ENCODE measurements at regions not wholly inside any gene's neighbourhood (a gene's known extent, or its start where the extent isn't known, plus 50 kb on each side); places are given as distances from the start of the nearest gene placed in this dataset.

DNA sequence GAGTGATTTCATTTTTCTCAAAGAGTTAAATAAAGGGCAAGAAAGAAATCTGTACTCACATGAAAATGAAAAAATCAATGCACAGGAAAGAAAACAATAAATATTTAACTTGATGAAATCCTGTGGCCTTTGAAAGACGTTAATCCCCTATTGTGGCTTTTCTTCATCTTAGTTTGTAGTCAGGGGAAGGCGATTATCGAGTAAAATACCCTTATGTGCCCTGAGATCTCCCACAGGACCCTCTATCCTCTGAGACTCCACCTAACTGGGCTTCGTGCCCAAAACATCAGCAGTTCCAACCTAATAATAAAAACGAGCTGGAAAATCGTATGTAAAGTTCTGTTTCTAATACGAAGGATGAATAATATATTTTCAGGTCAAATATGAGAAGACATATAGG, 208.2 kb upstream of the ZC3H12C start:
- WGBS (ENCODE audit: extremely low coverage, insufficient coverage, low lambda C conversion rate) = no CpG with 5 or more reads among the region's 7 CpGs
- H3K9ac ChIP-seq (ENCODE audit: low read length) = no peak overlapping the region
- H3K4ac ChIP-seq (ENCODE audit: low read depth, low read length) = no peak overlapping the region
- no peaks in the 10 kb centered on the region for H3K79me2 ChIP-seq (ENCODE audit: control insufficient read depth, insufficient read depth, low read length)
- H3K4me1 ChIP-seq (ENCODE audit: control insufficient read depth, low read depth, low read length) = no peaks in the 10 kb centered on the region
- H3K27me3 ChIP-seq (ENCODE audit: insufficient read depth, low read length, poor library complexity) = no peaks in the 10 kb centered on the region
- H3K4me2 ChIP-seq (ENCODE audit: low read length) = no peak overlapping the region
- no peak overlapping the region for H3K4me3 ChIP-seq (ENCODE audit: low read length)
- no peak overlapping the region for H2AK5ac ChIP-seq (ENCODE audit: low read length)
- H2BK15ac ChIP-seq (replicated peaks; ENCODE audit: low read depth) = no peak overlapping the region
- no peak overlapping the region for H4K5ac ChIP-seq (ENCODE audit: low read length)
- H3K56ac ChIP-seq (ENCODE audit: low read length) = no peak overlapping the region
- H2BK120ac ChIP-seq (ENCODE audit: low read depth, low read length) = no peak overlapping the region
- no peak overlapping the region for H3K23ac ChIP-seq (ENCODE audit: low read length)
- DNase-seq = no peak
- no peak overlapping the region for H2BK5ac ChIP-seq (ENCODE audit: low read length)
- no peak overlapping the region for H3K18ac ChIP-seq (ENCODE audit: low read length)
- H3K79me1 ChIP-seq (ENCODE audit: low read length) = no peaks in the 10 kb centered on the region
- H3K36me3 ChIP-seq (ENCODE audit: control insufficient read depth, insufficient read depth, low read length) = no peaks in the 10 kb centered on the region
- H4K8ac ChIP-seq (ENCODE audit: low read depth, low read length) = no peak overlapping the region
- H3K27ac ChIP-seq (ENCODE audit: low read depth, low read length) = no peak overlapping the region

- no peaks in the 10 kb centered on the region for H3K36me3 ChIP-seq (ENCODE audit: control insufficient read depth, insufficient read depth, low read length)
- no peak overlapping the region for H3K23ac ChIP-seq (ENCODE audit: low read length)
- no peaks in the 10 kb centered on the region for H3K79me2 ChIP-seq (ENCODE audit: control insufficient read depth, insufficient read depth, low read length)
- no peaks in the 10 kb centered on the region for H3K79me1 ChIP-seq (ENCODE audit: low read length)
- no peaks in the 10 kb centered on the region for H3K27me3 ChIP-seq (ENCODE audit: insufficient read depth, low read length, poor library complexity)
- WGBS (ENCODE audit: extremely low coverage, insufficient coverage, low lambda C conversion rate) = no CpG with 5 or more reads among the region's 4 CpGs
- H2AK5ac ChIP-seq (ENCODE audit: low read length) = no peak overlapping the region
- no peak overlapping the region for H2BK15ac ChIP-seq (replicated peaks; ENCODE audit: low read depth)
- H3K4me1 ChIP-seq (ENCODE audit: control insufficient read depth, low read depth, low read length) = no peaks in the 10 kb centered on the region
- H3K9ac ChIP-seq (ENCODE audit: low read length) = no peak overlapping the region
- H3K18ac ChIP-seq (ENCODE audit: low read length) = no peak overlapping the region
- no peak overlapping the region for H3K4me2 ChIP-seq (ENCODE audit: low read length)
- DNase-seq = peak; percentile 69
- no peak overlapping the region for H4K5ac ChIP-seq (ENCODE audit: low read length)
- H3K56ac ChIP-seq (ENCODE audit: low read length) = no peak overlapping the region
- H2BK120ac ChIP-seq (ENCODE audit: low read depth, low read length) = no peak overlapping the region
- no peak overlapping the region for H3K4me3 ChIP-seq (ENCODE audit: low read length)
- H3K4ac ChIP-seq (ENCODE audit: low read depth, low read length) = no peak overlapping the region
- H4K8ac ChIP-seq (ENCODE audit: low read depth, low read length) = no peak overlapping the region
- peak overlapping the region; percentile 44 for H3K27ac ChIP-seq (ENCODE audit: low read depth, low read length)
- no peak overlapping the region for H2BK5ac ChIP-seq (ENCODE audit: low read length)
These were observed 200.8 kb upstream of the ZC3H12C start for GRCh38 chr11:109892321-109892794.

DNA sequence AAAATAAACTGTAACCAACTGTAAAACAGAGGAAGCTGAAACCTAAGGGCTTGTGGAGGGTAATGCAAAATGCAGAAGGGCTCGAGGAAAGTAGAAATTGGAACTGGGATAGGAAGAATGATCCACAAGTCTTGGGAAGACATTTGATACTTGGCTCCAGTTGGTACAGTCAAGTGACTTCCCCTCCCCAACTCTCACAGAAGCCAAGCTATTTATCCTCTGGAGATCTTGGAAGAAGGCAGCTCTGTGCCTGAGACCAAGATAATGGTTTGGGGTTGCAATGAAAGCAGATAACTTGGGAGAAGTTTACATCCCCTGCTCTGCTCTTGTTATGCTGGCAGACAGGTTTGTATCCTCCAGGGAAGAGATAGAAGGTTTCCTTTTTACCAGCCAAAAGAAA, 198.9 kb upstream of the ZC3H12C start:
- no peak overlapping the region for H2AK5ac ChIP-seq (ENCODE audit: low read length)
- H2BK120ac ChIP-seq (ENCODE audit: low read depth, low read length) = no peak overlapping the region
- peak; percentile 25 for DNase-seq

DNA sequence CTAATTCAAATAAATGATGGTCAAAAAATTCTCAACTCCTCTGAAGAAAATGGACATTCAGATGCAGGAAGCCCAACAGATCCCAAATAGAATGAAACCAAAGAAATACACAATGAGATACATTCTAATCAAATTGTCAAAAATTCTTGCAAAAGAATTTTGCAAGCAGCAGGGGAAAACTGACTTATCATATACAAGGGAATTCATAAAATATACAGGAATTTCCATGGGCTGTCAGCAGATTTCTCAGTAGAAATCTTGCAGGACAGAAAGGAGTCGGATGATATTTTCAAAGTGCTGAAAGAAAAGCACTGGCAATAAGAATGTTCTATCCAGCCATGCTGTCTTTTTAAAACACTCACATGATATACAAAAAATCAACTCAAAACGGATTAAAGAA, 194.6 kb upstream of the ZC3H12C start:
- Histone ChIP-seq H3K79me1 (ENCODE audit: low read length) (no peaks in the 10 kb centered on the region), H2BK5ac (ENCODE audit: low read length) (no peak overlapping the region), H3K27ac (ENCODE audit: low read depth, low read length) (no peak overlapping the region), H2AK5ac (ENCODE audit: low read length) (no peak overlapping the region), H3K36me3 (ENCODE audit: control insufficient read depth, insufficient read depth, low read length) (no peaks in the 10 kb centered on the region), H3K27me3 (ENCODE audit: insufficient read depth, low read length, poor library complexity) (no peaks in the 10 kb centered on the region), H3K23ac (ENCODE audit: low read length) (no peak overlapping the region), H3K18ac (ENCODE audit: low read length) (no peak overlapping the region), H3K4me3 (ENCODE audit: low read length) (no peak overlapping the region), H4K8ac (ENCODE audit: low read depth, low read length) (no peak overlapping the region), H3K79me2 (ENCODE audit: control insufficient read depth, insufficient read depth, low read length) (no peaks in the 10 kb centered on the region), H3K9ac (ENCODE audit: low read length) (no peak overlapping the region), H2BK15ac (replicated peaks; ENCODE audit: low read depth) (no peak overlapping the region), H3K4me1 (ENCODE audit: control insufficient read depth, low read depth, low read length) (no peaks in the 10 kb centered on the region), H3K4me2 (ENCODE audit: low read length) (no peak overlapping the region), H3K4ac (ENCODE audit: low read depth, low read length) (no peak overlapping the region), H4K5ac (ENCODE audit: low read length) (no peak overlapping the region), H3K56ac (ENCODE audit: low read length) (no peak overlapping the region), H2BK120ac (ENCODE audit: low read depth, low read length) (no peak overlapping the region)
- DNase-seq = no peak
- no CpG with 5 or more reads among the region's 2 CpGs for WGBS (ENCODE audit: extremely low coverage, insufficient coverage, low lambda C conversion rate)

More for the DNA sequence above, 198.9 kb upstream of the ZC3H12C start:
- Histone ChIP-seq H3K79me2 (ENCODE audit: control insufficient read depth, insufficient read depth, low read length) (no peaks in the 10 kb centered on the region), H3K4ac (ENCODE audit: low read depth, low read length) (no peak overlapping the region), H3K27ac (ENCODE audit: low read depth, low read length) (no peak overlapping the region), H3K79me1 (ENCODE audit: low read length) (no peaks in the 10 kb centered on the region), H3K9ac (ENCODE audit: low read length) (no peak overlapping the region), H4K8ac (ENCODE audit: low read depth, low read length) (no peak overlapping the region), H4K5ac (ENCODE audit: low read length) (no peak overlapping the region), H3K36me3 (ENCODE audit: control insufficient read depth, insufficient read depth, low read length) (no peaks in the 10 kb centered on the region), H3K56ac (ENCODE audit: low read length) (no peak overlapping the region), H3K4me3 (ENCODE audit: low read length) (no peak overlapping the region), H3K23ac (ENCODE audit: low read length) (no peak overlapping the region), H3K27me3 (ENCODE audit: insufficient read depth, low read length, poor library complexity) (no peaks in the 10 kb centered on the region), H3K4me2 (ENCODE audit: low read length) (no peak overlapping the region), H2BK15ac (replicated peaks; ENCODE audit: low read depth) (no peak overlapping the region), H3K4me1 (ENCODE audit: control insufficient read depth, low read depth, low read length) (no peaks in the 10 kb centered on the region), H2BK5ac (ENCODE audit: low read length) (no peak overlapping the region), H3K18ac (ENCODE audit: low read length) (no peak overlapping the region)
- WGBS (ENCODE audit: extremely low coverage, insufficient coverage, low lambda C conversion rate) = no CpG with 5 or more reads among the region's 1 CpG

- H3K4ac ChIP-seq (ENCODE audit: low read depth, low read length) = no peak overlapping the region
- H3K4me3 ChIP-seq (ENCODE audit: low read length) = no peak overlapping the region
- no peaks in the 10 kb centered on the region for H3K36me3 ChIP-seq (ENCODE audit: control insufficient read depth, insufficient read depth, low read length)
- H3K56ac ChIP-seq (ENCODE audit: low read length) = no peak overlapping the region
- no peaks in the 10 kb centered on the region for H3K79me1 ChIP-seq (ENCODE audit: low read length)
- no peaks in the 10 kb centered on the region for H3K27me3 ChIP-seq (ENCODE audit: insufficient read depth, low read length, poor library complexity)
- H3K27ac ChIP-seq (ENCODE audit: low read depth, low read length) = no peak overlapping the region
- H3K79me2 ChIP-seq (ENCODE audit: control insufficient read depth, insufficient read depth, low read length) = no peaks in the 10 kb centered on the region
- H3K4me2 ChIP-seq (ENCODE audit: low read length) = no peak overlapping the region
- no peak overlapping the region for H2BK15ac ChIP-seq (replicated peaks; ENCODE audit: low read depth)
- no peak overlapping the region for H3K18ac ChIP-seq (ENCODE audit: low read length)
- H4K8ac ChIP-seq (ENCODE audit: low read depth, low read length) = no peak overlapping the region
- H4K5ac ChIP-seq (ENCODE audit: low read length) = no peak overlapping the region
- H2BK5ac ChIP-seq (ENCODE audit: low read length) = no peak overlapping the region
- DNase-seq = no peak
- no peak overlapping the region for H3K23ac ChIP-seq (ENCODE audit: low read length)
- H3K4me1 ChIP-seq (ENCODE audit: control insufficient read depth, low read depth, low read length) = no peaks in the 10 kb centered on the region
- no peak overlapping the region for H3K9ac ChIP-seq (ENCODE audit: low read length)
- no CpG with 5 or more reads among the region's 5 CpGs for WGBS (ENCODE audit: extremely low coverage, insufficient coverage, low lambda C conversion rate)
- no peak overlapping the region for H2BK120ac ChIP-seq (ENCODE audit: low read depth, low read length)
- H2AK5ac ChIP-seq (ENCODE audit: low read length) = no peak overlapping the region
These were observed 190.3 kb upstream of the ZC3H12C start for GRCh38 chr11:109902764-109903433.

DNA sequence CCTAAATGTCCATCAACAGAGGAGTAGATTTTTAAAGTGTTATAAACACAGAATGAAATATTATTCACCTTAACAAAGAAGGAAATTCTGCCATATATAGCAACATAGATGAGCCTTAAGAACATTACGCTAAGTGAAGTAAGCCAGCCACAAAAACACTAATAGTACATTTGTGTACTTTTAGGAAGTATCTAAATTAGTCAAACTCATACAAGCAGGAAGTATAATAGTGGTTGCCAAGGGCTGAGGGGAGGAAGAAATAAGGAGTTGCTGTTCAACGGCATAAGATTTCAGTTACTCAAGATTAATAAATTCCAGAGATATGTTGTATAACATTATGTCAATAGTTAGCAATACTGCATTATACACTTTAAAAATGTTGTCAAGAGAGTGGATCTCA, 181.7 kb upstream of the ZC3H12C start:
- H4K5ac ChIP-seq (ENCODE audit: low read length) = no peak overlapping the region
- H2BK15ac ChIP-seq (replicated peaks; ENCODE audit: low read depth) = no peak overlapping the region
- H4K8ac ChIP-seq (ENCODE audit: low read depth, low read length) = no peak overlapping the region
- H2BK120ac ChIP-seq (ENCODE audit: low read depth, low read length) = no peak overlapping the region
- H3K56ac ChIP-seq (ENCODE audit: low read length) = no peak overlapping the region
- H3K4ac ChIP-seq (ENCODE audit: low read depth, low read length) = no peak overlapping the region
- no peaks in the 10 kb centered on the region for H3K79me1 ChIP-seq (ENCODE audit: low read length)
- DNase-seq = no peak
- H3K4me1 ChIP-seq (ENCODE audit: control insufficient read depth, low read depth, low read length) = no peaks in the 10 kb centered on the region
- H3K4me2 ChIP-seq (ENCODE audit: low read length) = no peak overlapping the region
- H3K79me2 ChIP-seq (ENCODE audit: control insufficient read depth, insufficient read depth, low read length) = no peaks in the 10 kb centered on the region
- no peaks in the 10 kb centered on the region for H3K36me3 ChIP-seq (ENCODE audit: control insufficient read depth, insufficient read depth, low read length)
- H3K27ac ChIP-seq (ENCODE audit: low read depth, low read length) = no peak overlapping the region
- WGBS (ENCODE audit: extremely low coverage, insufficient coverage, low lambda C conversion rate) = no CpG with 5 or more reads among the region's 2 CpGs
- no peak overlapping the region for H2AK5ac ChIP-seq (ENCODE audit: low read length)
- H3K23ac ChIP-seq (ENCODE audit: low read length) = no peak overlapping the region
- no peak overlapping the region for H3K4me3 ChIP-seq (ENCODE audit: low read length)
- no peak overlapping the region for H2BK5ac ChIP-seq (ENCODE audit: low read length)
- no peak overlapping the region for H3K18ac ChIP-seq (ENCODE audit: low read length)
- no peaks in the 10 kb centered on the region for H3K27me3 ChIP-seq (ENCODE audit: insufficient read depth, low read length, poor library complexity)
- H3K9ac ChIP-seq (ENCODE audit: low read length) = no peak overlapping the region

All from mesendoderm (in vitro differentiated cells).